H9 (cell line): ENCODE measurements at regions not wholly inside any gene's neighbourhood (a gene's known extent, or its start where the extent isn't known, plus 50 kb on each side); places are given as distances from the start of the nearest gene placed in this dataset.

Experiments
- DNase-seq: peaks from one replicate; pipeline ENCODE4 v3.0.0-alpha.2; 2017
- H2AFZ ChIP-seq: one replicate; pipeline ENCODE4 v1.6.1; 2013; ENCODE audit warnings: mild to moderate bottlenecking, low read length, control low read depth, moderate library complexity
- H2AK5ac ChIP-seq: 2 replicates; pipeline ENCODE4 v1.6.1; 2013; ENCODE audit warnings: low read length, control low read depth, mixed read lengths; ENCODE audit not compliant: insufficient read length
- H2BK120ac ChIP-seq: one replicate; pipeline ENCODE4 v1.6.1; 2013; ENCODE audit warnings: low read depth, mild to moderate bottlenecking, low read length, control low read depth, inconsistent platforms; ENCODE audit not compliant: poor library complexity, severe bottlenecking
- H2BK12ac ChIP-seq: 2 replicates; pipeline ENCODE4 v1.6.1; 2013; ENCODE audit warnings: low read length, control low read depth, mixed read lengths, low read depth; ENCODE audit not compliant: insufficient read length
- H2BK15ac ChIP-seq: 2 replicates; pipeline ENCODE4 v1.6.1; 2013; ENCODE audit warnings: low read depth, low read length, control low read depth
- H2BK20ac ChIP-seq: one replicate; pipeline ENCODE4 v1.6.1; 2013; ENCODE audit warnings: low read depth, mild to moderate bottlenecking, low read length, control low read depth, inconsistent platforms; ENCODE audit not compliant: poor library complexity, severe bottlenecking
- H2BK5ac ChIP-seq: 2 replicates; pipeline ENCODE4 v1.6.1; 2013; ENCODE audit warnings: low read length, control low read depth, mixed read lengths; ENCODE audit not compliant: insufficient read length
- H3K14ac ChIP-seq: 2 replicates; pipeline ENCODE4 v1.6.1; 2013; ENCODE audit warnings: low read length, control low read depth; ENCODE audit not compliant: insufficient read depth
- H3K18ac ChIP-seq: 2 replicates; pipeline ENCODE4 v1.6.1; 2013; ENCODE audit warnings: low read depth, mild to moderate bottlenecking, mixed read lengths, low read length, control low read depth; ENCODE audit not compliant: insufficient read length
- H3K23ac ChIP-seq: 2 replicates; pipeline ENCODE4 v1.6.1; 2013; ENCODE audit warnings: low read length, control low read depth, mixed read lengths, low read depth; ENCODE audit not compliant: insufficient read length
- H3K23me2 ChIP-seq: 2 replicates; pipeline ENCODE4 v1.6.1; 2013; ENCODE audit warnings: low read depth, mild to moderate bottlenecking, mixed read lengths, low read length, control low read depth; ENCODE audit not compliant: insufficient read length, poor library complexity, severe bottlenecking
- H3K27ac ChIP-seq: 2 replicates; pipeline ENCODE4 v1.5.1; 2013; ENCODE audit warnings: low read length, control low read depth, mixed read lengths, low read depth; ENCODE audit not compliant: insufficient read length
- H3K27me3 ChIP-seq: 2 replicates; pipeline ENCODE4 v1.6.1; 2013; ENCODE audit warnings: low read length, control low read depth, inconsistent platforms; ENCODE audit not compliant: insufficient read depth
- H3K4ac ChIP-seq: 2 replicates; pipeline ENCODE4 v1.6.1; 2013; ENCODE audit warnings: low read depth, mild to moderate bottlenecking, control low read depth, inconsistent platforms, low read length, moderate library complexity
- H3K4me1 ChIP-seq: 2 replicates; pipeline ENCODE4 v1.6.1; 2013; ENCODE audit warnings: low read length, control low read depth, inconsistent platforms; ENCODE audit not compliant: insufficient read depth
- H3K4me2 ChIP-seq: 2 replicates; pipeline ENCODE4 v1.6.1; 2013; ENCODE audit warnings: low read length, control low read depth, mixed read lengths; ENCODE audit not compliant: insufficient read length, insufficient read depth
- H3K56ac ChIP-seq: 2 replicates; pipeline ENCODE4 v1.6.1; 2013; ENCODE audit warnings: low read depth, mild to moderate bottlenecking, mixed read lengths, low read length, control low read depth; ENCODE audit not compliant: insufficient read length
- H3K79me1 ChIP-seq: 2 replicates; pipeline ENCODE4 v1.6.1; 2013; ENCODE audit warnings: low read depth, mild to moderate bottlenecking, moderate library complexity, low read length, control low read depth, inconsistent platforms; ENCODE audit not compliant: insufficient read depth, poor library complexity, severe bottlenecking
- H3K79me2 ChIP-seq: 2 replicates; pipeline ENCODE4 v1.6.1; 2013; ENCODE audit warnings: low read length, control low read depth, inconsistent platforms; ENCODE audit not compliant: insufficient read depth
- H3K9ac ChIP-seq: 2 replicates; pipeline ENCODE4 v1.6.1; 2013; ENCODE audit warnings: low read length, control low read depth, mixed read lengths; ENCODE audit not compliant: insufficient read length; ENCODE audit errors: extremely low read depth
- H3K9me3 ChIP-seq: one replicate; pipeline ENCODE4 v1.6.1; 2013; ENCODE audit warnings: low read depth, low read length, inconsistent platforms; ENCODE audit not compliant: control insufficient read depth
- H3T11ph ChIP-seq: one replicate; pipeline ENCODE4 v1.6.1; 2013; ENCODE audit warnings: mild to moderate bottlenecking, low read length, control low read depth, inconsistent platforms
- H4K20me1 ChIP-seq: one replicate; pipeline ENCODE4 v1.6.1; 2013; ENCODE audit not compliant: control insufficient read depth, insufficient read length, insufficient read depth
- H4K5ac ChIP-seq: 2 replicates; pipeline ENCODE4 v1.6.1; 2013; ENCODE audit warnings: low read depth, mild to moderate bottlenecking, mixed read lengths, low read length, control low read depth; ENCODE audit not compliant: insufficient read length
- H4K8ac ChIP-seq: replicated peaks from 2 replicates; pipeline ENCODE4 v1.6.1; 2013; ENCODE audit warnings: low read length, control low read depth, mixed read lengths, low read depth; ENCODE audit not compliant: insufficient read length
- H4K91ac ChIP-seq: 2 replicates; pipeline ENCODE4 v1.6.1; 2013; ENCODE audit warnings: low read depth, mild to moderate bottlenecking, moderate library complexity, mixed read lengths, low read length, control low read depth; ENCODE audit not compliant: insufficient read length
- H3K27ac Mint-ChIP-seq, 3 experiments: 2 replicates in 2 of 3; 3 replicates in 1 of 3; pipeline ENCODE4 v1.8.0; 2020 to 2021; ENCODE audit warnings: mixed read lengths in 3 of 3, mild to moderate bottlenecking in 1 of 3, moderate library complexity in 1 of 3
- H3K27me3 Mint-ChIP-seq: 2 replicates; pipeline ENCODE4 v1.8.0; 2021; ENCODE audit warnings: low read depth, mild to moderate bottlenecking, moderate library complexity, mixed read lengths
- H3K36me3 Mint-ChIP-seq, 3 experiments: 2 replicates in 2 of 3; 3 replicates in 1 of 3; pipeline ENCODE4 v1.8.0; 2020 to 2021; ENCODE audit warnings: low read depth in 3 of 3, mixed read lengths in 3 of 3; ENCODE audit not compliant: insufficient read depth in 1 of 3
- H3K4me1 Mint-ChIP-seq, 2 experiments: 2 replicates each; pipeline ENCODE4 v1.8.0; 2020; ENCODE audit warnings: mixed read lengths in 2 of 2
- H3K4me3 Mint-ChIP-seq, 2 experiments: 2 replicates in 1 of 2; 3 replicates in 1 of 2; pipeline ENCODE4 v1.8.0; 2020 to 2021; ENCODE audit warnings: mild to moderate bottlenecking in 2 of 2, mixed read lengths in 2 of 2, moderate library complexity in 1 of 2
- H3K9me3 Mint-ChIP-seq, 2 experiments: 2 replicates in 1 of 2; 3 replicates in 1 of 2; pipeline ENCODE4 v1.8.0; 2020; ENCODE audit warnings: mild to moderate bottlenecking in 2 of 2, mixed read lengths in 2 of 2, moderate library complexity in 1 of 2
- CTCF ChIP-seq: fragments of 200-600 bp; sonication (generic); conservative IDR thresholded peaks from 3 replicates; pipeline ENCODE4 v1.8.0; 2021; ENCODE audit warnings: antibody characterized with exemption, mild to moderate bottlenecking
- WGBS: extraction: QIAGEN DNeasy Blood & Tissue Kit; methylation state at CpG from one replicate; pipeline ENCODE4 v1.1.7; 2013; ENCODE audit warnings: missing lambda C conversion rate, low lambda C conversion rate, mixed read lengths; ENCODE audit not compliant: insufficient read length; ENCODE audit errors: extremely low coverage; 5-methylcytosine and 5-hydroxymethylcytosine counted together

- Histone ChIP-seq H3K79me2 (no peaks in the 10 kb centered on the region), H3K27me3 (no peaks in the 10 kb centered on the region), H3K23me2 (no peaks in the 10 kb centered on the region), H3K56ac (no peak overlapping the region), H2BK120ac (no peak overlapping the region), H4K8ac (no peak overlapping the region), H2BK12ac (no peak overlapping the region), H3K4me2 (no peak overlapping the region), H3K9me3 (no peaks in the 10 kb centered on the region), H2BK15ac (no peak overlapping the region), H2AFZ (no peak overlapping the region), H3T11ph (no peak overlapping the region), H3K79me1 (no peaks in the 10 kb centered on the region), H3K4me1 (no peaks in the 10 kb centered on the region), H2BK20ac (no peak overlapping the region), H4K5ac (no peak overlapping the region), H3K9ac (no peak overlapping the region), H2AK5ac (no peak overlapping the region), H4K91ac (no peak overlapping the region), H4K20me1 (no peaks in the 10 kb centered on the region), H3K27ac (no peak overlapping the region), H3K4ac (no peak overlapping the region), H3K18ac (no peak overlapping the region), H3K23ac (no peak overlapping the region), H2BK5ac (no peak overlapping the region), H3K14ac (no peak overlapping the region)
- H3K4me3 Mint-ChIP-seq = no peak overlapping the region
- no peak overlapping the region for H3K27ac Mint-ChIP-seq
- DNase-seq = no peak
- no CpG with 5 or more reads among the region's 6 CpGs for WGBS
- H3K4me1 Mint-ChIP-seq = 0 out of 4 replicates have a peak, but pooled peaks cover 0 to 2% of the 10 kb centered on the region in 2 experiments
- no peaks in the 10 kb centered on the region for H3K9me3 Mint-ChIP-seq
- no peaks in the 10 kb centered on the region for H3K36me3 Mint-ChIP-seq
- TF ChIP-seq CTCF = no peak
- H3K27me3 Mint-ChIP-seq = peaks cover 6% of the 10 kb centered on the region
Observed at GRCh38 chr2:236724200-236724599, 154.6 kb downstream of the ACKR3 start.
